Brain microvascular endothelial cell (primary cell): ENCODE measurements at regions not wholly inside any gene's neighbourhood (a gene's known extent, or its start where the extent isn't known, plus 50 kb on each side); places are given as distances from the start of the nearest gene placed in this dataset.
"Not testable (repeated sequence)": the region's sequence is repeated elsewhere in the genome, so short reads cannot be mapped to it uniquely, and the experiment has no call there.

Source experiments
- DNase-seq: peaks from one replicate; pipeline ENCODE4 v3.0.0-alpha.2; 2020
- H3K27ac ChIP-seq: fragments of 250-450 bp; sonication (Bioruptor Pico); 2 replicates; pipeline ENCODE4 v1.5.1; 2020; ENCODE audit warnings: mild to moderate bottlenecking, moderate library complexity
- H3K27me3 ChIP-seq: fragments of 250-450 bp; sonication (Bioruptor Pico); replicated peaks from 2 replicates; pipeline ENCODE4 v1.5.1; 2020; ENCODE audit warnings: mild to moderate bottlenecking
- H3K36me3 ChIP-seq: fragments of 250-450 bp; sonication (Bioruptor Pico); replicated peaks from 2 replicates; pipeline ENCODE4 v1.5.1; 2020; ENCODE audit warnings: mild to moderate bottlenecking
- H3K4me3 ChIP-seq: 2 replicates; pipeline ENCODE4 v1.5.1; 2011; ENCODE audit warnings: low read depth, mild to moderate bottlenecking, control low read depth, low read length, moderate library complexity
- CTCF ChIP-seq: IDR thresholded peaks from 2 replicates; pipeline ENCODE4 v1.5.1; 2011; ENCODE audit warnings: low read depth, mild to moderate bottlenecking, moderate library complexity, low read length, control low read depth, inconsistent platforms; ENCODE audit errors: missing control alignments
- in situ Hi-C: cut with HindIII; loops from 2 replicates; pipeline ENCODE4 v1.10.0; 2017; ENCODE audit warnings: low sequenced_read_pairs, low pct_ligation_motif_present

- Histone ChIP-seq H3K27ac (no peak overlapping the region), H3K27me3 (no peaks in the 10 kb centered on the region), H3K36me3 (no peaks in the 10 kb centered on the region), H3K4me3 (no peak overlapping the region)
- no peak for DNase-seq
- no peak for TF ChIP-seq CTCF
- in situ Hi-C loops: no loop called here
Measured at GRCh38 chr2:122081751-122082150, 326.3 kb downstream of the TSN start.

- no peak for TF ChIP-seq CTCF
- in situ Hi-C loops: no loop called here
- no peak for DNase-seq
- no peaks in the 10 kb centered on the region for H3K36me3 ChIP-seq
- no peak overlapping the region for H3K4me3 ChIP-seq
- no peak overlapping the region for H3K27ac ChIP-seq
- no peaks in the 10 kb centered on the region for H3K27me3 ChIP-seq
Measured at GRCh38 chr2:122083256-122084048, 328.0 kb downstream of the TSN start.

GRCh38 chr2:122085672-122086071 is 330.2 kb downstream of the TSN start:
- H3K27ac ChIP-seq, in situ Hi-C loops, DNase-seq, H3K36me3 ChIP-seq, H3K27me3 ChIP-seq, H3K4me3 ChIP-seq: not testable (repeated sequence)

- Histone ChIP-seq H3K27ac (no peak overlapping the region), H3K36me3 (no peaks in the 10 kb centered on the region), H3K4me3 (no peak overlapping the region), H3K27me3 (no peaks in the 10 kb centered on the region)
- TF ChIP-seq CTCF: no peak
- DNase-seq: no peak
- in situ Hi-C loops: no loop called here
Measured at GRCh38 chr2:122094557-122094956, 339.1 kb downstream of the TSN start.

- no peak overlapping the region for H3K27ac ChIP-seq
- no peak overlapping the region for H3K4me3 ChIP-seq
- in situ Hi-C loops: no loop called here
- no peaks in the 10 kb centered on the region for H3K36me3 ChIP-seq
- no peak for DNase-seq
- no peak for TF ChIP-seq CTCF
- no peaks in the 10 kb centered on the region for H3K27me3 ChIP-seq
Measured at GRCh38 chr2:122096761-122097160, 341.3 kb downstream of the TSN start.

- Histone ChIP-seq H3K36me3 (no peaks in the 10 kb centered on the region), H3K27ac (no peak overlapping the region), H3K27me3 (no peaks in the 10 kb centered on the region), H3K4me3 (no peak overlapping the region)
- DNase-seq: no peak
- in situ Hi-C loops: no loop called here
- no peak for TF ChIP-seq CTCF
Measured at GRCh38 chr2:122098306-122098705, 342.9 kb downstream of the TSN start.
